Lower leg skin (tissue), 4 donors: ENCODE measurements at regions not wholly inside any gene's neighbourhood (a gene's known extent, or its start where the extent isn't known, plus 50 kb on each side); places are given as distances from the start of the nearest gene placed in this dataset.
A peak's percentile ranks its signal among the peaks of the same experiment; 100 is the strongest.

Experiments used
- DNase-seq, 2 donors: peaks; one replicate each; pipeline ENCODE4 v3.0.0-alpha.2; 2019; ENCODE audit warnings: low spot score in 2 of 2
- H3K4me3 ChIP-seq: fragments of 200-600 bp; sonication (generic); 2 replicates; pipeline ENCODE4 v1.5.1; 2017; ENCODE audit warnings: mild to moderate bottlenecking, low read depth; ENCODE audit not compliant: poor library complexity, severe bottlenecking
- CTCF ChIP-seq, 3 donors: fragments of 450-650 bp; IDR thresholded peaks; one replicate each; pipeline ENCODE4 v1.5.1; 2016; ENCODE audit warnings: antibody characterized with exemption in 3 of 3, mild to moderate bottlenecking in 3 of 3, moderate library complexity in 2 of 3
- POLR2A ChIP-seq, 2 donors: fragments of 450-650 bp; IDR thresholded peaks; one replicate each; pipeline ENCODE4 v1.6.1; 2016 to 2017; ENCODE audit warnings: antibody characterized with exemption in 2 of 2, mild to moderate bottlenecking in 1 of 2, moderate library complexity in 1 of 2
- WGBS, 2 donors: methylation state at CpG; one replicate each; pipeline ENCODE4 v1.1.5; 2018; 5-methylcytosine and 5-hydroxymethylcytosine counted together
- intact Hi-C: fragments of 100-400 bp; cut with DNase I; formaldehyde crosslinking; loops from one replicate; pipeline ENCODE4 v1.15.0; 2023; ENCODE audit warnings: low total_unique reads

- 92 to 94% methylated on average over 5 of the region's 5 CpGs for WGBS, 2 donors
- intact Hi-C loops = no loop called here
- TF ChIP-seq CTCF (IDR thresholded peaks at IDR 0.05) (no peak), POLR2A (IDR thresholded peaks at IDR 0.05) (no peak)
- no peak for DNase-seq
- no peak overlapping the region for H3K4me3 ChIP-seq
Observed at GRCh38 chr6:134590004-134590403, 272.1 kb upstream of the SGK1 start.

- TF ChIP-seq CTCF (IDR thresholded peaks at IDR 0.05) (no peak), POLR2A (IDR thresholded peaks at IDR 0.05) (no peak)
- peak in 1 of 2 donors; percentile 31 for DNase-seq
- WGBS, 2 donors = 42 to 52% methylated on average over 5 of the region's 5 CpGs
- intact Hi-C loops = no loop called here
- no peak overlapping the region for H3K4me3 ChIP-seq
Observed at GRCh38 chr6:134589512-134589911, 271.6 kb upstream of the SGK1 start.

GRCh38 chr6:134588267-134588666 lies 270.4 kb upstream of the SGK1 start:
- WGBS, 2 donors = 95 to 96% methylated on average over 2 of the region's 2 CpGs
- DNase-seq = no peak
- intact Hi-C loops = no loop called here
- TF ChIP-seq POLR2A (IDR thresholded peaks at IDR 0.05) = no peak
- no peak for TF ChIP-seq CTCF (IDR thresholded peaks at IDR 0.05)
- no peak overlapping the region for H3K4me3 ChIP-seq

GRCh38 chr6:134585517-134585873 lies 267.6 kb upstream of the SGK1 start:
- H3K4me3 ChIP-seq = no peak overlapping the region
- intact Hi-C loops = no loop called here
- no peak for DNase-seq
- no peak for TF ChIP-seq POLR2A (IDR thresholded peaks at IDR 0.05)
- no peak for TF ChIP-seq CTCF (IDR thresholded peaks at IDR 0.05)
- 68 to 69% methylated on average over 8 of the region's 8 CpGs for WGBS, 2 donors

- TF ChIP-seq CTCF (IDR thresholded peaks at IDR 0.05) (no peak), POLR2A (IDR thresholded peaks at IDR 0.05) (no peak)
- WGBS, 2 donors = 57 to 75% methylated on average over 2 of the region's 2 CpGs
- DNase-seq = no peak
- H3K4me3 ChIP-seq = no peak overlapping the region
- intact Hi-C loops = no loop called here
Observed at GRCh38 chr6:134584847-134585516, 267.1 kb upstream of the SGK1 start.

- no peak for DNase-seq
- TF ChIP-seq CTCF (IDR thresholded peaks at IDR 0.05) (no peak), POLR2A (IDR thresholded peaks at IDR 0.05) (no peak)
- intact Hi-C loops = no loop called here
- no peak overlapping the region for H3K4me3 ChIP-seq
Observed at GRCh38 chr6:134577998-134578397, 260.1 kb upstream of the SGK1 start.
